Smooth muscle cell (in vitro differentiated cells): ENCODE measurements at regions not wholly inside any gene's neighbourhood (a gene's known extent, or its start where the extent isn't known, plus 50 kb on each side); places are given as distances from the start of the nearest gene placed in this dataset.

Source experiments
- DNase-seq: peaks from one replicate; lab custom pipeline; 2025; ENCODE audit not compliant: unreplicated experiment; lab: John Stamatoyannopoulos, UW
- H2AFZ ChIP-seq: fragments of 200-600 bp; sonication (generic); 2 replicates; pipeline ENCODE4 v1.6.0; 2016; ENCODE audit warnings: antibody characterized with exemption, low read depth, mild to moderate bottlenecking
- H3F3A ChIP-seq: fragments of 200-600 bp; sonication (generic); 2 replicates; pipeline ENCODE4 v1.6.0; 2017; ENCODE audit warnings: antibody characterized with exemption, low read depth
- H3K27ac ChIP-seq: fragments of 200-600 bp; sonication (generic); 2 replicates; pipeline ENCODE4 v1.5.1; 2016; ENCODE audit warnings: low read depth, mild to moderate bottlenecking
- H3K27me3 ChIP-seq: fragments of 200-600 bp; sonication (generic); 2 replicates; pipeline ENCODE4 v1.6.1; 2016; ENCODE audit warnings: low read depth, mild to moderate bottlenecking
- H3K36me3 ChIP-seq: fragments of 200-600 bp; sonication (generic); 2 replicates; pipeline ENCODE4 v1.5.1; 2016; ENCODE audit warnings: low read depth
- H3K4me1 ChIP-seq: fragments of 200-600 bp; sonication (generic); 2 replicates; pipeline ENCODE4 v1.5.1; 2016; ENCODE audit warnings: low read depth
- H3K4me2 ChIP-seq: fragments of 200-600 bp; sonication (generic); 2 replicates; pipeline ENCODE4 v1.6.0; 2016; ENCODE audit warnings: mild to moderate bottlenecking
- H3K4me3 ChIP-seq: fragments of 200-600 bp; sonication (generic); 2 replicates; pipeline ENCODE4 v1.5.1; 2016; ENCODE audit warnings: mild to moderate bottlenecking
- H3K79me2 ChIP-seq: fragments of 200-600 bp; sonication (generic); 2 replicates; pipeline ENCODE4 v1.6.0; 2016; ENCODE audit warnings: low read depth, mild to moderate bottlenecking
- H3K9ac ChIP-seq: fragments of 200-600 bp; sonication (generic); 2 replicates; pipeline ENCODE4 v1.6.0; 2016; ENCODE audit warnings: low read depth
- H3K9me3 ChIP-seq: fragments of 200-600 bp; sonication (generic); replicated peaks from 2 replicates; pipeline ENCODE4 v1.5.1; 2016; ENCODE audit warnings: low read depth
- H4K20me1 ChIP-seq: fragments of 200-600 bp; sonication (generic); 2 replicates; pipeline ENCODE4 v1.6.0; 2016; ENCODE audit warnings: low read depth
- CTCF ChIP-seq: fragments of 200-600 bp; sonication (generic); IDR thresholded peaks from 2 replicates; pipeline ENCODE4 v1.5.1; 2017; ENCODE audit warnings: borderline replicate concordance, mild to moderate bottlenecking, antibody characterized with exemption; ENCODE audit not compliant: insufficient read depth, poor library complexity, severe bottlenecking
- WGBS: methylation state at CpG from one replicate; pipeline ENCODE4 v1.1.7; 2016; ENCODE audit warnings: low lambda C conversion rate; 5-methylcytosine and 5-hydroxymethylcytosine counted together

DNA sequence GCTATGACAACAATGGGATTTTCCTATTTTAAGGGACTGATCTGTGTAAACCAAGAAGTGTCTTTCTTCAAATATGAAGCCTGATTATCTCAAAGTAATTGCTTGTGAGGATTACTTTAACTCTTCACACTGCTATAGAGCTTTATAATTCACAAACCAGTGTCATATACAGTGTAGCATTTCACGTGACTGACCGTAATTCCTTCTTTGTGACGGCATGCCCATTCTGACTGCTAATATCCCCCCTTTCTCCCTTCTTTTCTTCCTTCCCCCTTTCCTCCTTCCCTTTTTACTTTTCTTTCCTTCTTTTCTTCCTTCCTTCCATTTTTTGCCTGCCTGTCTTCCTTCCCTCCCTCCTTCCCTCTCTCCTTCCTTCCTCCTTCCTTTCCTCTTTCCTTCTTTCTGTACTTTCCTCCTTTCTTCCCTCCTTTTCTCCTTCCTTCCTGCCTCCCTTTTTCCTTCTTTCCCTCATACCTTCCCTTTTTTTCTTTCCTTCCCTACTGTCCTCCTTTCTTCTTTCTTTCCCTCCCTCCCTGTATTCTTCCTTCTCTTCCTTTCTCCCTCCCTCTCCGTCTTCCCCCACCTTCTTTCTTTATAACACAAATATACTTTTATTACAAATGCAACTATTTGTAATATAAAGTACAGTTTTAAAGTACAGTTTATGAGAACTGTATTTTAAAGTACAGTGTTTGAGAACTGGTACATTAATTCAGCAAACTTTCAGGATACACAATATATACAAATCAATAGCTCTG is 75.0 kb upstream of the EXOC2 start:
- Histone ChIP-seq H3K4me3 (no peak overlapping the region), H3K36me3 (no peaks in the 10 kb centered on the region), H3K4me1 (no peaks in the 10 kb centered on the region), H2AFZ (no peak overlapping the region), H4K20me1 (no peaks in the 10 kb centered on the region), H3K4me2 (no peak overlapping the region), H3K9ac (no peak overlapping the region), H3K27ac (no peak overlapping the region), H3K79me2 (no peaks in the 10 kb centered on the region), H3F3A (no peaks in the 10 kb centered on the region), H3K27me3 (peaks cover 18% of the 10 kb centered on the region), H3K9me3 (no peaks in the 10 kb centered on the region)
- DNase-seq = no peak
- no peak for TF ChIP-seq CTCF
- WGBS = 94% methylated on average over 4 of the region's 4 CpGs

DNA sequence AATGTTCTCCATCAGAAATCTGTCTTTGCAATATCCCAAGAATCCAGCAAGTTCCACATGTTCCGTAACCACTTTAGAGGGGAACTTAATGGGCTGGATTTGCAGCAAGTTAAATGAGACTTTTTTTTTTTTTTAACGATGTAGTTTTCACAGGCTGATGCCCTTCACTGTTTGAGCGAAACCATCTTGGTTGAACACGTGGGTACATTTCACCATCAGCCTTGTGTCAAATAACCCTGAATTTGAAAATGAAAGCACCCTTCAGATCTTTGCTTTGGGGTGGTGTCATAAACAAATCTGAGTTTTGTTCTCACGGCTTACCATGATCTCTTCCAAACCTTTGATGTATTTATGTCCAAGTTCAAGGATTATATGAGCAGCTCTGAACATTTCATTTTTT is 73.7 kb upstream of the EXOC2 start:
- no peak overlapping the region for H3K4me3 ChIP-seq

GRCh38 chr6:761997-762396 is 69.1 kb upstream of the EXOC2 start:
- WGBS = 64% methylated on average over 13 of the region's 13 CpGs
- H4K20me1 ChIP-seq = no peaks in the 10 kb centered on the region
- no peak overlapping the region for H3K9ac ChIP-seq
- no peaks in the 10 kb centered on the region for H3K9me3 ChIP-seq
- peak overlapping the region; percentile 54 for H3K4me2 ChIP-seq
- no peak overlapping the region for H3K27ac ChIP-seq
- H3K27me3 ChIP-seq = peaks cover 7% of the 10 kb centered on the region
- DNase-seq = no peak
- no peak overlapping the region for H3K4me3 ChIP-seq
- TF ChIP-seq CTCF = no peak
- no peaks in the 10 kb centered on the region for H3K79me2 ChIP-seq
- H3K4me1 ChIP-seq = no peaks in the 10 kb centered on the region
- H3K36me3 ChIP-seq = no peaks in the 10 kb centered on the region
- no peaks in the 10 kb centered on the region for H3F3A ChIP-seq
- H2AFZ ChIP-seq = peak overlapping the region; percentile 63

More for the DNA sequence above, 73.7 kb upstream of the EXOC2 start:
- no peak for DNase-seq
- H4K20me1 ChIP-seq = no peaks in the 10 kb centered on the region
- no peaks in the 10 kb centered on the region for H3K79me2 ChIP-seq
- H3F3A ChIP-seq = no peaks in the 10 kb centered on the region
- no peak for TF ChIP-seq CTCF
- no peak overlapping the region for H3K27ac ChIP-seq
- no peaks in the 10 kb centered on the region for H3K4me1 ChIP-seq
- no peak overlapping the region for H3K9ac ChIP-seq
- no peaks in the 10 kb centered on the region for H3K9me3 ChIP-seq
- WGBS = 86% methylated on average over 5 of the region's 5 CpGs
- H3K36me3 ChIP-seq = no peaks in the 10 kb centered on the region
- H3K4me2 ChIP-seq = no peak overlapping the region
- no peak overlapping the region for H2AFZ ChIP-seq
- H3K27me3 ChIP-seq = peaks cover 18% of the 10 kb centered on the region
